Fibroblast of the aortic adventitia (primary cell): ENCODE measurements at regions not wholly inside any gene's neighbourhood (a gene's known extent, or its start where the extent isn't known, plus 50 kb on each side); places are given as distances from the start of the nearest gene placed in this dataset.
"Not testable (repeated sequence)": the region's sequence is repeated elsewhere in the genome, so short reads cannot be mapped to it uniquely, and the experiment has no call there.

Experiments
- DNase-seq: peaks from one replicate; pipeline ENCODE4 v3.0.0-alpha.2; 2010; ENCODE audit warnings: low read depth
- H3K4me3 ChIP-seq: 2 replicates; pipeline ENCODE4 v1.5.1; 2011; ENCODE audit warnings: low read depth, mild to moderate bottlenecking, control low read depth, low read length, moderate library complexity
- CTCF ChIP-seq: IDR thresholded peaks from 2 replicates; pipeline ENCODE4 v1.5.1; 2011; ENCODE audit warnings: mild to moderate bottlenecking, low read length, control low read depth, inconsistent platforms; ENCODE audit not compliant: insufficient read depth

- TF ChIP-seq CTCF, result no peak
- no peak overlapping the region for H3K4me3 ChIP-seq
- DNase-seq, result no peak
Measured at GRCh38 chr4:110412354-110413065, 63.4 kb upstream of the ENPEP start.

GRCh38 chr4:110411574-110412011 is 64.4 kb upstream of the ENPEP start:
- no peak overlapping the region for H3K4me3 ChIP-seq
- DNase-seq, result no peak
- TF ChIP-seq CTCF, result no peak

- not testable (repeated sequence) for DNase-seq, H3K4me3 ChIP-seq
Measured at GRCh38 chr4:110410853-110411573, 64.9 kb upstream of the ENPEP start.

GRCh38 chr4:110400086-110400485 is 75.9 kb upstream of the ENPEP start:
- H3K4me3 ChIP-seq, result no peak overlapping the region
- DNase-seq, result no peak
- no peak for TF ChIP-seq CTCF

- DNase-seq, H3K4me3 ChIP-seq: not testable (repeated sequence)
Measured at GRCh38 chr4:110399046-110399445, 76.9 kb upstream of the ENPEP start.

GRCh38 chr4:110396963-110397362 is 79.0 kb upstream of the ENPEP start:
- no peak overlapping the region for H3K4me3 ChIP-seq
- no peak for DNase-seq
- TF ChIP-seq CTCF, result no peak

GRCh38 chr4:110395421-110395820 is 80.5 kb upstream of the ENPEP start:
- H3K4me3 ChIP-seq, result no peak overlapping the region
- TF ChIP-seq CTCF, result no peak
- DNase-seq, result no peak

GRCh38 chr4:110394871-110395270 is 81.1 kb upstream of the ENPEP start:
- H3K4me3 ChIP-seq, result no peak overlapping the region
- TF ChIP-seq CTCF, result no peak
- DNase-seq, result no peak
